COLO829 (cell line): ENCODE measurements at regions not wholly inside any gene's neighbourhood (a gene's known extent, or its start where the extent isn't known, plus 50 kb on each side); places are given as distances from the start of the nearest gene placed in this dataset.
"Not testable (repeated sequence)": the region's sequence is repeated elsewhere in the genome, so short reads cannot be mapped to it uniquely, and the experiment has no call there.

Experiments used
- DNase-seq: peaks from one replicate; pipeline ENCODE4 v3.0.0; 2012; ENCODE audit warnings: low spot score

GRCh38 chr12:28771968-28772367 lies 377.1 kb upstream of the FAR2 start:
- DNase-seq: no peak

DNA sequence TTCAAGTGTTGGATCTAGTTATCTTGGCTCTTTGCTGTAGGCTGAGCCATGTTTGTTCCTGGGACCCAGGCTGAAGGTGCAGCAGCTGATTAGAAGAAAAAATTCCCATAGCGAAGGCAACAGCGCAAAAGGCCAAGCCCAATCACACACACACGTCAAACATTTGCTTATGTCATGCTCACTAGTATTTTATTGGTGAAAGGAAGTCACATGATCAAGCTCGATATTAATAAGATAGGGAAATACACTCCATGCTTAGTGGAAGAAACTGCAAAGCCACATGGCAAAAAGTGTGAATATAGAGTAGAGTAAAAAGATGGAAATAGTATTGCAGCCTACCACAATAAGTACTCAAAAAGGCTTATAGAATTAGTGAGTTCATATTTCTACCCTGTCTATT lies 373.5 kb upstream of the FAR2 start:
- DNase-seq: no peak

GRCh38 chr12:28776220-28776619 lies 372.9 kb upstream of the FAR2 start:
- DNase-seq: no peak

DNA sequence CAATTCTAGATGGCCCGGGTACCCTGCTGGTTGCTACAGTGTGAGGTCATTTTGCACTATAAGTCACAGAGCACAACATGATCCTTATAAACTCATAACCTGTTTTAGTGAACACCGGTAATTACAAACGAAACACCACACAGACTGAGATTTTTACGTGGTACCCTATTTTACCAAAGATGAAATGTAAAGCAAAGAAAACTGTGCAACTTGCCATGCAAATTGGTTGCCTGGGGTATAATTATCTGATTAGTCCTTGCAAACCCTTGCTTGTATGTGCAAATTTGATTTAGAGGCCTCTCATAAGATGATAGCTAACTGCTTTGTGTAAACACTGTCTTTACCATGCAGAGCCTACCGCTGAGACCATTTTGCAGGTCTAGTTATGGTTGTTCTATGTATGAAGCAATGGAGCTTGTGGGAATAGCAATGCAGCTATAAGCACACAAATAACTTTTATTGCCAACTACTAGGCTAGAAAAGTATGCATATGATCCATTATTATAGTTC lies 372.1 kb upstream of the FAR2 start:
- no peak for DNase-seq

DNA sequence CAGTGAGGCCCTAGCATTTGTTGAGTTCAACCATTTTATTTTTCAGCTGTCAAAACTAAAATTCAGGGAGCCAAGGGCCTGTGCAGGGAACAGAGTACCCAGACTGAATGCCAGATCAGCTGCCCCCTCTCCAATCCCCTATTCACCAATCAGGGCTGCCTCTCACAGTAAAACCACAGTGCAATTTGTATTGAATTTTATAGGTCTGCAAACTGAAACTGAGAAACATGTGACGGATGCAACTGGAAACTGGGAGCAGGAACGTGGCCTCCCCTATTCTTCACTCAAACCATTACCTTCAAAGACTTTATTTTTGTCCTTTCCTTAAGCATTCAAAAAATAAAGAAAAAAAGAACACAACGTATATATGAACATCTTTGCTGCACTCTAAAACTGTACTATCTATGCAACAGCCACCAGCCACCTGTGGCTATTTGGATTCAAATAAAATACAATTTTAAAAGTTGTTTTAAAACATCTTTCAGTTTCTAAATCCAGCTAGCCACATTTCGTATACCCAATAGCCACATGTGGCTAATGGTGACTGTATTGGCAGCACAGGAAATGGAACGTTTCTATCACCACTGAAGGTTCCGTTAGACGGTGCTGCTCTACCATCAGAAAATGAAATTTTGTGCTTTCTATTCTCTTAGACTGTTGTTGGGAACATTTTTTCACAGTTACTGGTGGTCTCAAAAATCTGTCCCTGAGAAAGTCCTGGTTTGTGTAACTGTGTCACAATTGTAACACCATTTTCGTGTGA lies 371.3 kb upstream of the FAR2 start:
- DNase-seq: no peak

GRCh38 chr12:28780096-28780495 lies 369.0 kb upstream of the FAR2 start:
- DNase-seq: peak; percentile 92

- DNase-seq: peak; percentile 56
Measured at GRCh38 chr12:28780960-28781359, 368.1 kb upstream of the FAR2 start.

DNA sequence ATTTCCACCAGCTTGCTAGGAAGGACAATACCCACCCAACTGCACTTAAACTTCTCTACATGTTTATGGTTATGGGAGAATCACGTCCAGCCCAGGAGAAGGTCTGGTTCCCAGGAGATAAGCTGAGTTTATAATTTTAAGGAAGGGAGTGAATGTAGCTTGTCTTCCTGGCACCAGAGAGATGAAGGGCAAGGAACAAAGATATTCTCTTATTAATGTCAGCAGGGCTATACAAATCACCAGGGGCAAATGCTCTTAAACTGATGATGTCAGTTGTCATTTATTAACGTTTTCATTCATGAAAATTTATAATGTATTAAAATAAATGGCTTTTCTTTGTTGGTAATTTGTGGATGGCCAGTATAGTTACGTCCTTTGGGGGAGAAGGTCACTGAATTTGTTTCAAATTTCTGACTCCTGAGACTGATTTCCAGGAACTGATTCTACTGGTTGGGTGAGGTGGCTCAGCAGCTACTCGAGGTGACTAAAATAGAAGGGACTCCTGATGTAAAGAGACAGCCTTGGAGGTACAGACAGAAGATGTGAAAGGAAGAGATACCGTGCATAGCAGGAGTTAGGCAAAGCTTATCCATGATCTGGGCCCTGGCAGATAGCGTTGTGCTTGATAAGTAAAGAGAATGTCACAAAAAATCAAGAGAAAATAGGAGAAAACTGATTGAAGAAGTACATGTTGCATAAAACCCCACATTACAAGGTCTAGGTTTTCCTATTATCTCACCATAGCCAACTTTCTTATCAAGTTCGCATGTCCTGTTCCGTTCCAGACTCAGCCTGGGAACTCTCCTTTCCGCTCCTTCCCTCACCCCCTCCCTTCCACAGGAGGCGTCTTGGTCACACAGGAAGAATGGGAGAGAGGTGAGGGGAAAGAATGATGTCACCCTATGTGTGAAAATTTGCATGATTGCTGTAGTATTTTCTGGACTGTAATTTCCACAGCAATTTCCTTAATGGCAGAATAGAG lies 367.1 kb upstream of the FAR2 start:
- peak; percentile 59 for DNase-seq

GRCh38 chr12:28782812-28783211 lies 366.3 kb upstream of the FAR2 start:
- no peak for DNase-seq

- DNase-seq: peak; percentile 84
Measured at GRCh38 chr12:28787151-28787550, 361.9 kb upstream of the FAR2 start.

- DNase-seq: not testable (repeated sequence)
Measured at GRCh38 chr12:28788256-28788655, 360.8 kb upstream of the FAR2 start.

GRCh38 chr12:28793581-28794151 lies 355.4 kb upstream of the FAR2 start:
- no peak for DNase-seq

DNA sequence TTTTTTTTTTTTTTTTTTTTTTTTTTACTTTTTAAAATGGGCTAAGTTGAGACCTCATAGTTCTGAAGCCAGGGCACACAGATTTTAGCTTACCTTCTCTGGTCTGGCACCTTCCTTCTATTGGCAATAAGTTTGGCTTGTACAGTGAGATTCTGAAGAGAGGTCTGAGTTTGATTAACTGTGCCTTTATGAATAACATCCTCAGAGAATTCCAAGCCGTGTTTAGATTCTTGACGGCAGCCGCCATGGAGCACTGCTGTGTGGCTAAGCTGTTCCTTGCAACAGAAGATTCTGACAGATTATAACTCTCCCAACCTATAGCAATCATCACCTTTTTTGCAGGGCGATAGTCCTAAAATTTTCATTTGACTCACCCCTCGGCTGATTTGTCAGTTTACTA lies 354.9 kb upstream of the FAR2 start:
- DNase-seq: no peak

DNA sequence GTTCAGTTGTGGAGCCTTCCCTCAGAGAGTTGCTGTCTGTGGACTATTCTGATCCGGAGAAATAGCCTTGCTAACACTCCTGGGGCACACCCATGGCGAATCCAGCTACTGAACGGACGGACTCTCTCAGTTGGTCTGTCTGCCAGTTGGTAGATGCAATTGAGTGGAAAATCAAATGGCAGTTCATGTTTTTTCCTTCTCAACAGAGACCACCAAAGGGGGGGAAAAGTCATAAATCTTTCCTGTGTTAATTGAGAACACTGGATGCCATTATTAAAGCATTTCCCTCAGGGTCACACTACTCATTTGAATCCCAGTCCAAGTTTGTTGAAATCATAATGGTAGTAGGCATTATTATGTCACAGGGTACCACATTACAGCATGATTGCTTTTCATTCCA lies 354.3 kb upstream of the FAR2 start:
- DNase-seq: no peak

DNA sequence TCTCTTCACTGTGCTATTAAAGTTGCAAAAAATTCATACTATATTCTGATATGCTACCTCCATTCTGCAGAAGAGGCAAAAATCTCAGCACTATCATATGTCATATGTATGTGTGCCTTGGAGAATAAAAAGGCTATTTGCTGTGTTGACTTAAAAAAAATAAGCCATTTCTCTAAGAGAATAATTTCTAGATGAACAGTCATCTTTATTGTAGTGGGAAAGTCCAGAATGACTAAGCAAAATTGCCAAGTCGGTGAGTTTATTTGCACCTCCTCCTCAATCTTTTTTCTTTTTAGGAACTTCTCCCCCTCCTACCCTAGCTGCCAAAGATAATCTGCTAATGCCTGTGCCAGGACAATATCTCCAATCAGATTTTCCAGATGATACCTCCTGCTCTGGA lies 353.8 kb upstream of the FAR2 start:
- no peak for DNase-seq

GRCh38 chr12:28799348-28799747 lies 349.7 kb upstream of the FAR2 start:
- DNase-seq: no peak

- DNase-seq: no peak
Measured at GRCh38 chr12:28800129-28800528, 348.9 kb upstream of the FAR2 start.

- DNase-seq: no peak
Measured at GRCh38 chr12:28802706-28803438, 346.2 kb upstream of the FAR2 start.

DNA sequence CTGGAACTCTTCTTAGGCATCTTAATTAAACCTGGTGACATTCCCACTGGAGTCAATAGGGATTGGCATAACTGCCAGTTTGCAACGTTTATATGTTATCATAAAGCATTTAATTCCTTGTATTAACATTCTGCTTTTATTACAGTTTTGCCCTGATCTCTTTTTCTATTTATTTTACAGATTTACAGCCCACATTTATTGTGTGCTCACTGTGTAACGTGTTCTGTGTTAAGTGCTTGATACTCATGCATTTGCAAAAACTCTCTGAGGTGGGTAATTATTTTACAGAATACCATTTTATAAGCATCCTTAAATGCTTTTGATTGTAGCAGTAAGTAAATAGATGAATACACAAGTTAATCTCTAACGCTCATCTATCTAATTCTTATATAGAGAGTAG lies 341.5 kb upstream of the FAR2 start:
- no peak for DNase-seq

DNA sequence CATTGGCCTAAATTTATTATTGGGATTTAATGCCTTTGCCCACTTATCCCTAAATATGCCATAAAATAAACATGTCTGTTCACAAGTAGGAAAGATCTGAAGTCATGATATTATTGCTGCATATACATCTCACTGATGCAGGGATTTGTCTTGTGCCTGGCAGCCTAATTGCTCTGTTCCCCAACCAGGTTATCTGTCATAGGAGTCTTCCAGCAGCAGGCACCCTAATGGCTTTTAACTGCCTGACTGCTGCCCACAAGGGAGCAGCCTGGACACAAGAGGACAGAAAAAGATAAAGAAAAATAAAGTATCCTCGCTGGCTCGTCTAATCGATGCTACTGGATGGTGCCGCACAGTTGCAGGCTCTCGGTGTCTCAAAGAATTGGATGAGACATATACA lies 337.6 kb upstream of the FAR2 start:
- DNase-seq: no peak

DNA sequence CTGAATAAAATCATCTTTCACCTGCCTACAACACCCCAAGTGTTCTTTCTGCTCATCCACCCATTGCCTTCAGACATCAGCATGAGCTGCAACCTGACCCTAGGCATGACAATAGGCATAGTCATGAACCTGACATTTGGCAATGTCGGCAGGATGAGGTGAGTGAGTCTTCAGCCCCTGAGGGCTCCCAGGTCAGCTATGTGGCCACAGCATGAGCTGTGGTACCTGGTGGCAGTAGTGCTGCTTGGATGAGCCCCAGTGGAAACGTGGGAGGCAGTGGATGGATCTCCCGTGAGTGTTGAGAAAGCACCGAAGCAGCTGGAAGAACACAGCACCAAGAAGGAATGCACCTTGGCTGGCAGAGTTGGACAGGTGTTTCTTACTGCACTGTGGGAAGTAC lies 334.8 kb upstream of the FAR2 start:
- no peak for DNase-seq

GRCh38 chr12:28817524-28817923 lies 331.6 kb upstream of the FAR2 start:
- DNase-seq: no peak
